ENCODE measurements at regions not wholly inside any gene's neighbourhood (a gene's known extent, or its start where the extent isn't known, plus 50 kb on each side); places are given as distances from the start of the nearest gene placed in this dataset.
"Not testable (repeated sequence)": the region's sequence is repeated elsewhere in the genome, so short reads cannot be mapped to it uniquely, and the experiment has no call there.

GRCh38 chr20:52098186-52098585 is 93.4 kb downstream of the ZFP64 start:
- no peak for DNase-seq

- no peak for DNase-seq
Observed at GRCh38 chr20:52096117-52096516, 95.5 kb downstream of the ZFP64 start.

- DNase-seq: no peak
Observed at GRCh38 chr20:52094693-52095092, 96.9 kb downstream of the ZFP64 start.

- no peak for DNase-seq
Observed at GRCh38 chr20:52093575-52093974, 98.0 kb downstream of the ZFP64 start.

GRCh38 chr20:52090035-52090434 is 101.5 kb downstream of the ZFP64 start:
- no peak for DNase-seq

GRCh38 chr20:52087471-52087870 is 104.1 kb downstream of the ZFP64 start:
- no peak for DNase-seq

- DNase-seq: no peak
Observed at GRCh38 chr20:52086878-52087277, 104.7 kb downstream of the ZFP64 start.

- DNase-seq: no peak
Observed at GRCh38 chr20:52084727-52085126, 106.9 kb downstream of the ZFP64 start.

GRCh38 chr20:52083627-52084232 is 107.8 kb downstream of the ZFP64 start:
- no peak for DNase-seq

GRCh38 chr20:52082612-52083011 is 109.0 kb downstream of the ZFP64 start:
- no peak for DNase-seq

- DNase-seq: no peak
Observed at GRCh38 chr20:52081791-52082190, 109.8 kb downstream of the ZFP64 start.

GRCh38 chr20:52081066-52081465 is 110.5 kb downstream of the ZFP64 start:
- DNase-seq: no peak

- no peak for DNase-seq
Observed at GRCh38 chr20:52078289-52078688, 113.3 kb downstream of the ZFP64 start.

GRCh38 chr20:52076164-52076563 is 115.4 kb downstream of the ZFP64 start:
- no peak for DNase-seq

GRCh38 chr20:52075400-52075799 is 116.2 kb downstream of the ZFP64 start:
- no peak for DNase-seq

GRCh38 chr20:52071136-52071535 is 120.4 kb downstream of the ZFP64 start:
- no peak for DNase-seq

GRCh38 chr20:52064931-52065330 is 126.6 kb downstream of the ZFP64 start:
- DNase-seq: no peak

GRCh38 chr20:52062452-52063209 is 128.9 kb downstream of the ZFP64 start:
- DNase-seq: no peak

- DNase-seq: no peak
Observed at GRCh38 chr20:52060794-52061714, 130.5 kb downstream of the ZFP64 start.

GRCh38 chr20:52057133-52057532 is 134.4 kb downstream of the ZFP64 start:
- DNase-seq: not testable (repeated sequence)

- no peak for DNase-seq
Observed at GRCh38 chr20:52056203-52057062, 135.1 kb downstream of the ZFP64 start.

- DNase-seq: no peak
Observed at GRCh38 chr20:52054123-52054522, 137.5 kb downstream of the ZFP64 start.
